HFFc6 (cell line): ENCODE measurements at regions not wholly inside any gene's neighbourhood (a gene's known extent, or its start where the extent isn't known, plus 50 kb on each side); places are given as distances from the start of the nearest gene placed in this dataset.

Source experiments
- DNase-seq: peaks from one replicate; pipeline ENCODE4 v3.0.0-alpha.2; 2018
- H3K27ac Mint-ChIP-seq: 2 replicates; pipeline ENCODE4 v1.8.0; 2020; ENCODE audit warnings: mild to moderate bottlenecking, mixed read lengths
- H3K27me3 Mint-ChIP-seq: 2 replicates; pipeline ENCODE4 v1.8.0; 2021; ENCODE audit warnings: mild to moderate bottlenecking, moderate library complexity, mixed read lengths; ENCODE audit not compliant: insufficient read depth
- H3K36me3 Mint-ChIP-seq: 2 replicates; pipeline ENCODE4 v1.8.0; 2021; ENCODE audit warnings: low read depth, mixed read lengths
- H3K4me1 Mint-ChIP-seq: 2 replicates; pipeline ENCODE4 v1.8.0; 2020; ENCODE audit warnings: low read depth, mixed read lengths
- H3K4me3 Mint-ChIP-seq: 2 replicates; pipeline ENCODE4 v1.8.0; 2020; ENCODE audit warnings: mild to moderate bottlenecking, moderate library complexity, mixed read lengths
- H3K9me3 Mint-ChIP-seq: 2 replicates; pipeline ENCODE4 v1.8.0; 2020; ENCODE audit warnings: mild to moderate bottlenecking, mixed read lengths
- CTCF ChIP-seq: fragments of 200-600 bp; sonication (generic); IDR thresholded peaks from 2 replicates; pipeline ENCODE4 v1.5.0; 2021; ENCODE audit warnings: antibody characterized with exemption, mild to moderate bottlenecking

- Mint-ChIP-seq H3K9me3 (no peaks in the 10 kb centered on the region), H3K27me3 (peaks cover 6% of the 10 kb centered on the region; the same call in 1 of the 2 replicates), H3K4me3 (peak overlapping the region; percentile 88), H3K36me3 (no peaks in the 10 kb centered on the region), H3K27ac (peak overlapping the region; percentile 95), H3K4me1 (peaks cover 51% of the 10 kb centered on the region)
- no peak for DNase-seq
- no peak for TF ChIP-seq CTCF
These were observed 171.4 kb upstream of the HABP2 start for GRCh38 chr10:113381416-113381815.

- peak overlapping the region; percentile 88 for H3K4me3 Mint-ChIP-seq
- H3K9me3 Mint-ChIP-seq, result no peaks in the 10 kb centered on the region
- TF ChIP-seq CTCF, result no peak
- H3K36me3 Mint-ChIP-seq, result no peaks in the 10 kb centered on the region
- peaks cover 56% of the 10 kb centered on the region for H3K4me1 Mint-ChIP-seq
- H3K27me3 Mint-ChIP-seq, result peaks cover 6% of the 10 kb centered on the region; the same call in 1 of the 2 replicates
- peak; percentile 35 for DNase-seq
- peak overlapping the region; percentile 95 for H3K27ac Mint-ChIP-seq
These were observed 170.8 kb upstream of the HABP2 start for GRCh38 chr10:113381981-113382509.

GRCh38 chr10:113382691-113383090, 170.2 kb upstream of the HABP2 start:
- Mint-ChIP-seq H3K27ac (peak overlapping the region; percentile 95), H3K4me1 (peaks cover 56% of the 10 kb centered on the region), H3K4me3 (peak overlapping the region; percentile 88), H3K36me3 (no peaks in the 10 kb centered on the region), H3K27me3 (peaks cover 5% of the 10 kb centered on the region), H3K9me3 (no peaks in the 10 kb centered on the region)
- no peak for DNase-seq
- TF ChIP-seq CTCF, result no peak

- no peaks in the 10 kb centered on the region for H3K36me3 Mint-ChIP-seq
- H3K9me3 Mint-ChIP-seq, result no peaks in the 10 kb centered on the region
- peaks cover 56% of the 10 kb centered on the region for H3K4me1 Mint-ChIP-seq
- TF ChIP-seq CTCF, result no peak
- peaks cover 3% of the 10 kb centered on the region for H3K27me3 Mint-ChIP-seq
- peak overlapping the region; percentile 72; the same call in 1 of the 2 replicates for H3K4me3 Mint-ChIP-seq
- no peak for DNase-seq
- no peak overlapping the region for H3K27ac Mint-ChIP-seq
These were observed 168.7 kb upstream of the HABP2 start for GRCh38 chr10:113384181-113384580.

GRCh38 chr10:113385021-113385999, 167.5 kb upstream of the HABP2 start:
- TF ChIP-seq CTCF, result peak; percentile 89
- peak overlapping the region; percentile 72 for H3K4me3 Mint-ChIP-seq
- H3K27me3 Mint-ChIP-seq, result peaks cover 8% of the 10 kb centered on the region
- DNase-seq, result peak; percentile 82
- H3K27ac Mint-ChIP-seq, result no peak overlapping the region
- no peaks in the 10 kb centered on the region for H3K36me3 Mint-ChIP-seq
- no peaks in the 10 kb centered on the region for H3K9me3 Mint-ChIP-seq
- peaks cover 56% of the 10 kb centered on the region for H3K4me1 Mint-ChIP-seq
